GM19043 (cell line): ENCODE measurements at regions not wholly inside any gene's neighbourhood (a gene's known extent, or its start where the extent isn't known, plus 50 kb on each side); places are given as distances from the start of the nearest gene placed in this dataset.
"Not testable (repeated sequence)": the region's sequence is repeated elsewhere in the genome, so short reads cannot be mapped to it uniquely, and the experiment has no call there.

Source experiments
- ATAC-seq: cut with Tn5 transposase; IDR thresholded peaks from one replicate; pipeline ENCODE4 v1.9.1; 2021; ENCODE audit warnings: low read depth; ENCODE audit not compliant: unreplicated experiment

- no peak for ATAC-seq
Observed at GRCh38 chr1:222187566-222188332, 360.2 kb downstream of the HHIPL2 start.

GRCh38 chr1:222182641-222183040 lies 365.3 kb downstream of the HHIPL2 start:
- ATAC-seq = no peak

- no peak for ATAC-seq
Observed at GRCh38 chr1:222181191-222181590, 366.7 kb downstream of the HHIPL2 start.

GRCh38 chr1:222177496-222177895 lies 370.4 kb downstream of the HHIPL2 start:
- not testable (repeated sequence) for ATAC-seq

- ATAC-seq = peak; percentile 47
Observed at GRCh38 chr1:222171005-222171404, 376.9 kb downstream of the HHIPL2 start.

- ATAC-seq = no peak
Observed at GRCh38 chr1:222168621-222169020, 379.3 kb downstream of the HHIPL2 start.

- ATAC-seq = no peak
Observed at GRCh38 chr1:222167896-222168295, 380.0 kb downstream of the HHIPL2 start.

- no peak for ATAC-seq
Observed at GRCh38 chr1:222167111-222167510, 380.8 kb downstream of the HHIPL2 start.

GRCh38 chr1:222165629-222166028 lies 382.3 kb downstream of the HHIPL2 start:
- no peak for ATAC-seq

GRCh38 chr1:222163895-222164294 lies 384.0 kb downstream of the HHIPL2 start:
- ATAC-seq = no peak

- ATAC-seq = no peak
Observed at GRCh38 chr1:222161676-222162075, 386.2 kb downstream of the HHIPL2 start.

GRCh38 chr1:222157612-222158011 lies 390.3 kb downstream of the HHIPL2 start:
- no peak for ATAC-seq

GRCh38 chr1:222140206-222140605 lies 398.3 kb upstream of the DUSP10 start:
- no peak for ATAC-seq

- no peak for ATAC-seq
Observed at GRCh38 chr1:222138095-222138494, 396.2 kb upstream of the DUSP10 start.

GRCh38 chr1:222136869-222137268 lies 395.0 kb upstream of the DUSP10 start:
- ATAC-seq = no peak

GRCh38 chr1:222129041-222129440 lies 387.2 kb upstream of the DUSP10 start:
- ATAC-seq = no peak

GRCh38 chr1:222127526-222128152 lies 385.8 kb upstream of the DUSP10 start:
- ATAC-seq = no peak

- no peak for ATAC-seq
Observed at GRCh38 chr1:222127096-222127495, 385.2 kb upstream of the DUSP10 start.

GRCh38 chr1:222126052-222126451 lies 384.2 kb upstream of the DUSP10 start:
- ATAC-seq = no peak

GRCh38 chr1:222124602-222125001 lies 382.7 kb upstream of the DUSP10 start:
- ATAC-seq = no peak

GRCh38 chr1:222123111-222123510 lies 381.2 kb upstream of the DUSP10 start:
- ATAC-seq = no peak

GRCh38 chr1:222117809-222118208 lies 375.9 kb upstream of the DUSP10 start:
- no peak for ATAC-seq
